Activated T-cell treated with anti-CD3 and anti-CD28 coated beads, Interleukin-2, amount 50 U/mL, for 1 hour (primary cell): ENCODE measurements at regions not wholly inside any gene's neighbourhood (a gene's known extent, or its start where the extent isn't known, plus 50 kb on each side); places are given as distances from the start of the nearest gene placed in this dataset.
"Not testable (repeated sequence)": the region's sequence is repeated elsewhere in the genome, so short reads cannot be mapped to it uniquely, and the experiment has no call there.

Experiments used
- DNase-seq: peaks from one replicate; pipeline ENCODE4 v3.0.0-alpha.2; 2020

DNA sequence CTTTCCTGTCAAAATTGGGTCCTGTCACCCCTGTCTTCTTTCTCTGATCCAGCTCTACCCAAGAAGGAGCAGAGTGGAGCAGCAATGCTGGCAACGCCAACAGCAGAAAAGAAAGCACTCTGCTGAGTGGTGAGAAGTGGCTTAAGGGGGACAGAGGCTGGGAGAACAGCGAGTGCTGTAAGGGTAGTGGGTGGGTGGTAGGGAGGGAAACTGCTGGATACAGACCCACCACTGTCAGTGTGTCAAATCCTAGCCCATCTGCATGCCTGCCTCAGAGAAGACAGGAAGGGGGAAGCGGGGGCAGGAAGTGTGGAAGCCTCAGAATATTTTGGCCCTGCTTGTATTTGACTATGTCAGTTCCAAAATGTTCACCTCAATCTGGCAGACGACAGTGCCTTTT is 170.4 kb upstream of the MAST4 start:
- no peak for DNase-seq

DNA sequence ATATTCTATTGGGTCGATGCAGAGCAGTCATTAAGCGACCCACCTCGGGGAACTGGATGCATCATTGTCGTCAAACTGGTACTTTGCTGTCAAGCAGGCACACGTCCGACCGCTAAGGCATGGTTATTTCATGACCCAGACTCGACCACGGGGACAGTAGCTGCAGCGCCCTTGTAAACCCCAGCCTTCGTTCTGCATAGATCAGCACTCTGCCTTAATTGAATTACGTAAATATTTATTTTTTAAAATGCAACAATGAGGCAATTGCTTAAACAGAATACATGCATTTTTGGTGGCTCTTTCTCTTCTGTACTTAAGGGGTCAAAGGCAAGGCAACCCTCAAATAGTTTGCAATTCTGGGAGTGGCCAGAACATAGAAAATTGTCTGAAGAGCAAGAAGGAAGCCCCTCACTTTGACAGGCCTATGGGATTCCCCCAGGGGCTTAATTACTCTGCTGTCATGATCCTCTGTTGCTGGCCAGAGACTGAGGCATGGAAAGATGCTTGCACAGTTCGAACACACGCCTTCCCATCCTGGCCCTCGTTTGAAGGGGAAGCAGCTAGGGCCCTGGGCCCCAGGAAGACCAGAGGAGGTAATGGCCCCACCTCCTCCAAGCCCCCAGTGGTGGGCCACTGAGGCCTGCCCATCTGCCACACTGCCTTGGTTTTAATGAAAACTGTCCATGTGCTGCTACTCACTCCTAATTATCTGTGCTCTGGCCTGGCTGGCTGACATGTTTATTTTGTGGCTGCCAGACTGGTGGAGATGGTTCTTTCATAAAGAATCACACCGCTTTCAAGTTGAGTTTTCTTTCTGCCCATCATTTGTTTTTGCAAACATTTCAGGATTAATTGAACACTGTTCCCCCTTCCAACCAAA is 169.7 kb upstream of the MAST4 start:
- no peak for DNase-seq

DNA sequence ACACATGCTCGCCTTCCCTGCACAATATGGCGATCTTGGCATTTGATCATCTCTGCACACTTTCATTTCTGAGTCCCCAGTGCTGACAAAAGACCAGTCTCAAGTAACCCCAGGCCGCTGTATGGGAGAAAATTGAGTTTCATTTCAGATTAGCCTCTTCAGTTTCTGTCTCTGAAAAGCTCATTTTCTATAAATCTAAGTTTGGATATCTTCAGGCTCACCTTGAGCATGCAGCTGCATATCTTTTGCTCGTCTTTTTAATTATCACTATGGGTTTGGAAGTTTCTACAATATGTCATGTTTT is 169.1 kb upstream of the MAST4 start:
- DNase-seq, result no peak

DNA sequence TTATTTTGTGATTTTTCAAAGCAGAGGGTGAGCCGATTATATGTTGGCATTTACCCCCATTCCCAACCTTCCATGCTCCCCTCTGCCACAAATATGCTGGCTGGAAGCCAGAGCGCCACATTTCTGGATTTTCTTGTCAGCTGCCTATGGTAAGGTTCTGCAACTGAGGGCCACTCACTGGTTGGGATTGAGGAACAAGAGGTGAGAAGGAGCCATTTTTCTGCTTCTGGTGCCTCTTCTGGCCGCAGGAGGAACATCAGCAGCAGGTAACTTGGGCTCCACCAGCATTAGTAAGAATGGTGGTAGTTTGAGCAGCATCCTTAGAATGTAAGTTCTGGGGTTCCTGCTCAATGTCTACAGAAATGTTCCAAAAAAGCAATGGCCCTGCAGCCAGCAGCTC is 159.5 kb upstream of the MAST4 start:
- no peak for DNase-seq

DNA sequence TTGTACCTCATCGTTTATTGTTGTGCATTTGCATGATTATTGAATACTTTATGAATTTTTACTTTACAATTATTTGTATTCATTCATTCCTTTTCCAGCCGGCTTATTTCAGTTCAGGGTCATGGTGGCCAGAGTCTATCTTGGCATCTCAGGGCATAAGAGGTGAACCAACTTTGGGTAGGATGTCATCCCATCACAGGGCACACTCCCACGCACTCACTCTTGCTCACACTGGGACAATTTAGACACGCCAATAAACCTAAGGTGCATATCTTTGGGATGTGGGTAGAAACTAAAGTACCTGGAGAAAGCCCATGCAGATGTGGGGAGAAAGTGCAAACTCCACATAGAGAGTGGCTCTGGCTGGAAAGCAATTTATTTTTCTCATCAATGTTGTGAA is 158.1 kb upstream of the MAST4 start:
- no peak for DNase-seq

DNA sequence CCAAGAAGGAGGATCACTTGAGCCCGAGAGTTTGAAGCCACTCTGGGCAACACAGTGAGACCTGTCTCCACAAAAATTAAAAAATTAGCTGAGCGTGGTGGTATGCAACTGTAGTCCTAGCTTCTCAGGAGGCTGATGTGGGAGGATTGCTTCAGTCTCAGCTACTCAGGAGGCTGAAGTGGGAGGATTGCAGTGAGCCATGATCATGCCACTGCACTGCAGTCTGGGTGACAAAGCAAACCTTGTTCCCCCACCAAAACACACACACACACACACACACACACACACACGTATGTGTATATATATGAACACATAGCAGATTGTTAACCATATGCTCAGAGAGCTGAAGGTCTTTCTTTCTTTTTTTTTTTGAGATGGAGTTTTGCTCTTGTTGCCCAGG is 157.5 kb upstream of the MAST4 start:
- DNase-seq, result no peak

DNA sequence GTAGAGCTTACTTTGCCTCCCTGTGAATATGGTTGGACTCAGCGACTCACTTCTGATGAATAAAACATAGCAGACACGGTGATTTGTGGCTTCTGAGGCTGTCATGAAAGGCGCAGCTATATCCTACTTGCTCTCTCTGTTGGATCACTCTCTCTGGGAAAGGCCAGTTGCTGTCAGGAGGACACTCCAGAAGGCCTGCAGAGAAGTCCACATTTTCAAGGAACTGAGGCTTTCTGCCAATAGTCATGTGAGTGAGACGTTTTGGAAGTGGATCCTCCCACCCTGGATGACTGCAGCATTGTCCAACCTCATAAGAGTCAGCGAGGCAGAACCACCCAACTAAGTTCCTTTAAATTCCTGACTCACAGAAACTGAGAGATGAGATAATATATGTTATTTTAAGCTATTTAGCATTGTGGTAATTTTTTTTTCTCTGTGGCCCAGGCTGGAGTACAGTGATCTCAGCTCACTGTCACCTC is 156.0 kb upstream of the MAST4 start:
- no peak for DNase-seq

DNA sequence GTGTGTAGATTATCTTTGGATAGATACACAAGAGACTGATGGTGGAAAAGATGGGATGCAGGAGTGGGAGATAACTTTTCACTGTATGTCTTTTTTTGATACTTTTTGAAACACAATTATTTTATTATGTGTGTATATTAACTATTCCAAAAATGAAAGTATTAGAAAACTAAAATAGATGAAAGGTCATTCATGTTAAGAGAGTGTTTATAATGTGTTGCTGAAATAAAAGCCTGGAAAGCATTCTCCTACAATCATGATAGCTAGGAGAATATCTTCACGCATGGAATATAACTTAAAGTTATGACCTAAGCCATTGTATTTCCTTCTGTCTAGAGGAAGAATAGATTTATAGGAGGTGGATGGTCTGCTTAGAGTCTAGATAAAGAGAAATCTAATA is 154.8 kb upstream of the MAST4 start:
- DNase-seq, result no peak

DNA sequence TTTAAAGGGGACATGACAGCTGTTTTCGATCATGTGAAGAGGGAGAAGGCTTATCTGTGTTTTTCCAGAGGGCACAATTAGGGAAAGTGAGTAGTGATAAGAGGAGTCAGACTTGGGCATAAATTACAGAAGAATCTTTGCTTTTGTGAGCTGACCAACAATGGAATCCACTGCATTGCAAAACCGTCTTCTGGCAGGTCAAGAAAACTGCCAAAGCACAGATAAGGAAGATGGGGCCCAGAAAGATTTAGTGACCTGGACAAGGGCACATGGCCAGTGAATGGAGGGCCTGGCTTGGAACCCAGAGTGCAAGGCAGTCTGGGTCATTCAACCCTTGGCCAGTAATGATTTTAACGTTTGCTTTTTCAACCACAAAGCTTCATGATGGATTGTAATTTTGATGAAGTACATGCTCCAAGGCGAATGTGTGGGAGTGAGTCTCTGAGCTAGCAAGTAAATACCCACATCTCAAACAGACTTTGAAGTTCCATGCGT is 153.2 kb upstream of the MAST4 start:
- no peak for DNase-seq

DNA sequence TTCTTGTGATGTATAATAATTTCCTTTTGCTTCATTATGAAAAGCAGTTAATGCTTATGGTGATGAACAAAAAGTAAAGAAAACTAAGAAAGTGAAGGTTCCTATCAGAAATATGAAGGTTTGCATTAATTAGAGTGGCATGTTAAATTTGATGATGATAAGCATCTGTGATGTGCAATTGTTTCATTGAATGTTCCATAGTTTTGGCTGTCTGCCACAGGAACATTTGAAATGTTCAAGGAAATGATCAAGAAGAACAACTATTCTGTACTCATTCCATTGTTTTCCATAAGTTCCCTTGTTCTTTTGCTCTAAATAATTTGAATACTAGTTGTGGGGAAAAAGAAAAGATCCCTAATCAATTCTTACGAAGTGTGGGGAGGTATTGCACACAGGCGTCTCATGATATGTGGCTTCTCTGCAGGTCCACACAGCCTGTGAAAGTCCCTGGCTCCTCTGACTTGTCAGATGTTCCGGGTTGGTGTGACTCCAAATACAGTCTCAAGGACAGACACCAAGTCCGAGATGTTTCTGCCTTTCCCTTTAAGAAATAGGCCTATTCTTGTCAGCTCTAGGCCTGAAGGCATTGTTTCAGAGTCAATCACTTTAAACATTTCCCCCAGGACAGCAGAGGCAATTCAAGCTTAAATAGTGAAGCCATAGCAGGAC is 152.6 kb upstream of the MAST4 start:
- no peak for DNase-seq

DNA sequence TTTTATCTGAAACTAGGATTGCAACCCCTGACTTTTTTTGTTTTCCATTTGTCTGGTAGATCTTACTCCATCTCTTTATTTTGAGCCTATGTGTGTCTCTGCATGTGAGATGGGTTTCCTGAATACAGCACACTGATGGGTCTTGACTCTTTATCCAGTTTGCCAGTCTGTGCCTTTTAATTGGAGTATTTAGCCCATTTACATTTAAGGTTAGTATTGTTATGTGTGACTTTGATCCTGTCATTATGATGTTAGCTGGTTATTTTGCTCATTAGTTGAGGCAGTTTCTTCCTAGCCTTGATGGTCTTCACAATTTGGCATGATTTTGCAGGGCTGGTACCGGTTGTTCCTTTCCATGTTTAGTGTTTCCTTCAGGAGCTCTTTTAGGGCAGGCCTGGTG is 148.1 kb upstream of the MAST4 start:
- not testable (repeated sequence) for DNase-seq

DNA sequence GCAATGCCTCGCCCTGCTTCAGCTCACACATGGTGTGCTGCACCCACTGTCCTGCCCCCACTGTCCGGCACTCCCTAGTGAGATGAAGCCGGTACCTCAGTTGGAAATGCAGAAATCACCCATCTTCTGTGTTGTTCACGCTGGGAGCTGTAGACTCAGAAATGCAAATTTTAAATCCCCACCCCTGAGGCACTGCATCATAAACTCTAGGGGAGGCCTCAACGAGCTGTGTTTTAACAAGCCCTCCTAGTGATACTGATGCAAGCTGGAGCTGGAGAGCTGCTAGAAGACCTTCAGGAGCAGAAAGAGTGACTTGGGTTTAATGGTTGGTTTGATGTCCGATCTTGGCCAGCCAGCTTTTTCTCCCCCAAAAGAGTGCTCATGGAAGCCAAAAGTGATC is 146.0 kb upstream of the MAST4 start:
- DNase-seq, result no peak

DNA sequence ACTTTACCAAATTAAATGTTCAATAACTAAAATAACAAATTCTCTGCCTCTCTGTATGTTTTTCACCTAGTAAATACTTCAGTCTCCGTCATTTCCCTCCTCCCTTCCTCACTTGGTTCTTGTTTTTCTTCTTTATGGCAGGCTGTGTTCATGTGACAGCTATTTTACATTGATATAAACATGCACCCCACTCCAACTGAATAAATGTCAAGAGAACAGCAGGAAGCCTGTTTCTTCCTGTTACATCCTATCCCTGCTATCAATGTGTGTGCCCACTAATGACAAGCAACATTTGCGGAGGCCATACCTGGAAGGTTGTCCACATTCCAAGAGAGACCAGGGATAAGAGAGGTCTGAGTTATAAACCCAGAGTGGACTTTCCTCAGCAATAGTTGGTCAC is 145.2 kb upstream of the MAST4 start:
- DNase-seq, result no peak

DNA sequence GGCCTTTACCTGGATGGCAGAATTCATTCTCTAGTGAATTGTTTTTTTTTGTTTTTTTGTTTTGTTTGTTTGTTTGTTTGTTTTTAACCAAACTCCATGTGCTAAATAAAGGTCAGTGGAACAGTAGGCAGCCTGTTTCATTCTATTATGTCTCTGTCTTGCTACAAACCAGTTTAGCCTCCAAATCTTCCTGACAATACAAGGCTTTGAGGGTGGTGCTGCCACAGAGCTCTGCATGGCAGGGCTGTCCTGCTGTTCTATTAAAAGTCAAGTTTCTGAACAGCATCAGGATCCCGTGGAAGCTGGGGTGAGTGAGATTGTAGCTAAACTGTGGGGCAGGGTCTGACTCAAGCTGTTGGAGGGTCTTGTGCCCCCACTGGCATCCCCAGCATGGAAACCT is 144.1 kb upstream of the MAST4 start:
- DNase-seq, result no peak

DNA sequence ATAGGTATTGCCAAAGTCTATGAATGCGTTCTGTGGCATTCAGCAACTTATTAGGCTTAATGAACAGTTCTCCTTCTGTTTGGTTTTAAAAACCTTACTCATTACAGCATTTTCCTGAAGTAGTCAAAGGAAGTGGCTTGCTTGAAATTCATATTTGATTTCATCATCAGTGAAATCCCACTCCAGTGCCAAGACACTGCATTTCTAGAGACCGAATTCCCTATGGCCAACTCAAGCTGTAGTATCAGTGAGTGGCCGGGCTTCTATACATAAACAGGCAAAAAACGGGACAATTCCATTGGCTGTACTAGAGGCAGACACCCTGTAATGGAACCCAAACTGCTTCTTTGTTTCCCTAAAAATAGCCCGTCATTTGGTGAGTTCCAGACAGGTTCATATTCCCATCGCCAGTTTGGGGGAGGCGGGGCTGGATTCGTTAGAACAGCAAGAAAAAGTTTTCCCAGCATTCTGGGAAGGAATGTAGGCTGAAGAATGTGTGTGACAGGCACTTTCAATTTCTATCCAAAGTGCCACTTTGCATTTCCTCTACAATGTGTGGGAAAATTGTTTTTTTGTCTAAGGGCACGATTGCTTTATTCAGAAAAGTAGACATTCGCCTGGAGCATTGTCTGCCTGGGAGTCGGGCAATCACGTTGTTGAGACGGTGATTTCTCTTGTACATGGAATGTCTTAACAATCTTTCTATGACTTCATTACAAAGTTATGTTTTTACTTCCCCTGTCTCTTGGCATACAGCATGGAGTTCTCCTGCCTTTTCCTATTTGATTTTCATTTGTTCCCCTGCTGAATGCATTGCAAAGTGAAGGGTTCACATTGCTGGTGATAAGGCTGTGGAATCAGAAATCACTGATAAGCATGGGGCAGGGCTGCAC is 141.8 kb upstream of the MAST4 start:
- no peak for DNase-seq

DNA sequence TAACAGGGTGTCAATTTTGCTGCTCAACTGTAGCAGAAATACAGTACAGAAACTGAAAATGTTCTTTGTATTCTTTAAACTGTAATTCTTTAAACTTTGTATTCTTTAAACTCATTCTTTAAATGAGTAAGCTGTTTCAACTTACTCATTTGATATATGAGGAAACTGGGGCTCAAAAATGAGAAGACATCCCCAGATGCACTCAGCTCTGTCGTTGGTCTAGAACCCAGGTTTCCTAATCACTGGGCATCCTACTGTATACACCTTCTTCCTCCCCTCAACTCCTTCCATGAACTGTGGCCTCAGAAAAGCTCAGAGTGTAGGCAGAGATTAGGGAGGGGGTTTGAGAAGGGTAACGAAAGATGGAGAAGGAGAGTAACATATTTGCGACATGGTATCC is 136.5 kb upstream of the MAST4 start:
- no peak for DNase-seq

DNA sequence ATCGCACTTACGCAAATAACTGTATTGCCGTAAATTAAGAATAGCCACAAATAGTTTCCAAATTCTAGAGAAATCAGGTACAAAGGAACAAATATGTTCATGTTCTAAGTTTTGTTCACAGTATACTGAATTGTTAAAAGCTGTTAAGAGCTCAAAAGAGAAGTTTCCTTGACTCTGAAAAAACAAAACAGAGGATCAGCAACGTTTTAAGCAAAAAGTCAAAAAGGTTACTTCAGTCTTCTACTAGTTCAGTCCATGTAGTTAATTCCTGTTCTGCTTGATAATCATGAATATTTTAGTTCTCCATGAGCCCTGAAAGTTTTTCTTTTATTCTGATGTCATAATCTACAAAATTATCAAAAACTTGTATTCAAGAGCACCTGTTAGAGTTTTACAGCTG is 128.6 kb upstream of the MAST4 start:
- DNase-seq, result no peak

DNA sequence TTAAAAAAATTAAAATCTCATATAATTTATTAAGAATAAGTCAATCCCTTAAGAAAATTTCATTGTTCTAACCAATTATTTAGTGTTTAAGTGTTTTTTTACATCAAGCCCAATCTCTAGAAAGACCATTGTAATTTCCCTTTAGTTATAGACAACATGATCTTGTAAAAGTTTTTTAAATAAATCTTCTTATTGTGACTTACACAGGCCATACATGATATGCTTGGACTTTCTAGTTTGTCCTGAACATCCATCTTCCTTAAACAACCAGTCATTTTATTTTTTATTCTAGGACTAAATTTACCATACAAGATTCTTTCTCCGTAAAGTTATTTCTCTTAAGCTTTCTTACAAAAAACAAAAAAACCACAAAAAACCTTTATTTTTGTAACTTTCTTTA is 126.5 kb upstream of the MAST4 start:
- no peak for DNase-seq

DNA sequence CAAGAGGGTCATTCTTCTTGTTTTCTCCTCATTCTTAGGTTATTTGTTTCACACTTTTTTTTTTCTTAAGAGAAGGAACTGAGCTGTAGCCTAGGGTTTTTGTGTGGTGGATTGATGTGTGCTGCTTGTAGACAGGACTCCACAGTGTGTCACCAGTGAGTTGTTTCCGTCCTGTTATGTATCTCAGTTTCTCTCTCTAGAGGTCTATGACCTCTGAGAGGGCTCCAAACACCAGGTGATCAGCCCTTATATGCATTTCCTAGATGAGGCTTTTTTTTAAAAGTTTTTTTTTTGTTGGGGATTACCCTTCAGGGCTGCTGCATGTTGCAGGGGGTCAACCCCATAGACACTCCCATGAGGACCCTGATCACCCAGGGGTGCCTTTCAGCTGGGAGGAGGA is 124.2 kb upstream of the MAST4 start:
- DNase-seq, result no peak

DNA sequence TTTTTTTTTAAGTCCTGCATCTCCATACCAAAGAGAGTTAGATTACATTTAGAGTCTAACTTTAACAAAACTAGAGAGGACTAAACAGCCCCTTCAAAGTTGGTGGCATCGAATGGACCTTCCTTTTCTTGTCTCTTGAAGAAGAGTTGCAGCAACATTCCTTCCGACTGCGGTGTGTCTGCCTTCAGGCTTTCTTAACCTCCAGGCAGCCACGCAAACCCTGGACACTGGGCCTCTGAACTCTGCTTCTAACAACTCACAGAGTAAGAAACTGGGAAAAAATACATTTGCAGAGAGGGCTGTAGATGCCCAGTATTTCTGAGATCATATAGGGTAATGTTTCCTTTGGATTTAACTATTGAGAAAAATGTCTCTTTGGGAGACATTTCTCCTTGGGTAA is 120.5 kb upstream of the MAST4 start:
- DNase-seq, result no peak

DNA sequence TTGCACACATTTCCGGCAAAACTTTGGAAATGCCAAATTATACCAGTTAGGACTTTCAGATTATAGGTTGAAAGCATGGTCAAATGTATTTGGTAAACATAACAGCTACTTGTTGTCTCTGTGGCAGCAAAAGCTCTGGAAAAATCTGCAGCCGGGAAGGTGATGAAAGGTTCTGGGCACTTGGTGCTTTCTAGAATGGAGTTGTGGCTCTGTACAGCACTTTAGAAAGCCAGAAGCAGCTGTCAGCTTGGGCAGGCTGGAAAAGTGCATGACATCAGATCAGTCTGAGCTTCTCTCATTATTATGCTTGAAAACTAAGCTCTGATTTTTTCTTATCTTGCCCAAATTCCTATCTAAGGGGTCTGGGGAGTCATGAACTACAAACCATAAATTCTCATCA is 118.6 kb upstream of the MAST4 start:
- no peak for DNase-seq

DNA sequence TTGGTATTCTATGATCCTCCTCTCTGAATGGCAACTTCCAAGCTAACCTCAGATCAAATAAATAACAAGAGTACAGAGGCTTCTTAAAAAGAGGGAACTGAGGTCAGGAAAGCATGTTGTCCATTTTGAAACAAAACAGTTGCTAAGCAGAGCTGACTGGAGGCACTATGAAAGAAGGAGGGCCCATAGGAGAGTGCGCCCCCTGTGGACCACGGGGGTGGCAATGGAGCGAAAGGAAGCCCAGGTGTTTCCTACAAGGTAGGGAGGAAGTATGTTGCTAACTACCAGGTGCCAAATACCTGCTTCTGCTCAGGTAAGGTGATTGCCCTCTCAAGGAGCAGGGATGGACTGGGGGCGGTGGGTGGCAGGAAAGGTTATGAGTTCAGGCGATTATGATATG is 101.8 kb upstream of the MAST4 start:
- no peak for DNase-seq

DNA sequence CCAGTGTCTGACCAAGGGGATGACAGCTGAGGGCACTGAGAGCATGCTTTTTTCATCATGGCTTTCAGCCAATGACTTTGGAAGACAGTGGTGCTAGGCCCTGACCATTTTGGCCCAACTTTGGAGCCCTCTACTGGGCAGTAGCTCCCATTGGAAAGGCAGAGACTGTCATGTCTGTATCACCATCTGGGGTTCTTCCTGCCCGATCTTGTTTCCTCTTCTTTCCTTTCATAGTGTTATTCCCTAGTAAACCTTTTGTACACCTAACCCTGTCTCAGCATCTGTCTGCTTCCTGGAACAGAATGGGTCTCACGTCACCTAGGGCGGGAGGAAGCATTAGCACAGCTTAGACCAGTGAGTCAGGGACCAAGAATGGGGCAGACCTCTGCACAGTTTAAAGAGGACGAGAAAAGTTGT is 97.4 kb upstream of the MAST4 start:
- no peak for DNase-seq
